NCI-H187 treated with DMSO at 0.1 percent for 48 hours (cell line): ENCODE measurements at regions not wholly inside any gene's neighbourhood (a gene's known extent, or its start where the extent isn't known, plus 50 kb on each side); places are given as distances from the start of the nearest gene placed in this dataset.
"Not testable (repeated sequence)": the region's sequence is repeated elsewhere in the genome, so short reads cannot be mapped to it uniquely, and the experiment has no call there.

Experiments
- DNase-seq: peaks from one replicate; lab custom pipeline; 2025; lab: John Stamatoyannopoulos, UW

DNA sequence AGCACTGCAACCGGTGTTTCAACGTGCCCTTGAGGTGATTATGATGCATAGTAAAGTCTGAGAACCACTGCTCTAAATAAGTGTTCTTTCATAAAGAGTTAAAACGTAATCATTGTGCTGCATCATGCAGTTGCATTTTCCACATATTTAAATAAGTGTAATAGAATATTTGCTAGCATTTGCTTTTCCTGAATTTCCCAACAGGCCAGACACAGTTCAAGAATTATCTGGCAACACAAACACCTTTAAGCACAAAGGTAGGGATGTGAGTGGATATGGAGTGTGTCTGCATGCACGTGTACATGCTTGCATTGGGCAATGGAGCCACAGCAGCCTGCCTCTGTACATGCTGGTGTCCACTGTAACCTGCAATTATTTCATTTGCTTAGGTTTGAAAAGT is 193.6 kb upstream of the PIK3R1 start:
- no peak for DNase-seq

DNA sequence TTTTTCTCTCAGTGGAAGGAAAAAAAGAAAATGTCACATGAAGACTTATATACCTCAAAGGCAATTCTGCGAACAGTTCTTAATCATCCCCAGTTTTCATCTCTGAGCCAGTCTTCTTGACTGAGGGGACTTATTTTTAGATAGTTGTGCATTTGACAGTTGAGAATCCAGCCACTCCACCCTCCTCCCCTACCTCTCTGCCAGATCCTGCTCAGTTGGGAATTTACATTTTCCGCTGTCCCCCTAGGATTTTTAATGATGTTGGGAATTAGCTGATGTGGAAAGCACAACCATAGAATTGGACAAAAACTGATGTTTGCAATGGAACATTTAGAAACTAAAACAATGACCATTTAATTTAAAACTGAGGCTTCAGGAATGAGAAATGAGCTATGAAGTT is 194.3 kb upstream of the PIK3R1 start:
- no peak for DNase-seq

DNA sequence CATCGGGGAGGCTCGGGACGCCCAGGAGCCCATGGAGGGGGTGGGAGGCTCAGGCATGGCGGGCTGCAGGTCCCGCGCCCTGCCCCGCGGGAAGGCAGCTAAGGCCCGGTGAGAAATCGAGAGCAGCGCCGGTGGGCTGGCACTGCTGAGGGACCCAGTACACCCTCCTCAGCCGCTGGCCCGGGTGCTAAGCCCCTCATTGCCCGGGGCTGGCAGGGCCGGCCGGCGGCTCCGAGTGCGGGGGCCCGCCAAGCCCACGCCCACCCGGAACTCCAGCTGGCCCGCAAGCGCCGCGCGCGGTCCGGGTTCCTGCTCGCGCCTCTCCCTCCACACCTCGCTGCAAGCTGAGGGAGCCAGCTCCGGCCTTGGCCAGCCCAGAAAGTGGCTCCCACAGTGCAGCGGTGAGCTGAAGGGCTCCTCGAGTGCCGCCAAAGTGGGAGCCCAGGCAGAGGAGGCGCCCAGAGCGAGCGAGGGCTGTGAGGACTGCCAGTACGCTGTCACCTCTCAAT is 195.0 kb upstream of the PIK3R1 start:
- not testable (repeated sequence) for DNase-seq

DNA sequence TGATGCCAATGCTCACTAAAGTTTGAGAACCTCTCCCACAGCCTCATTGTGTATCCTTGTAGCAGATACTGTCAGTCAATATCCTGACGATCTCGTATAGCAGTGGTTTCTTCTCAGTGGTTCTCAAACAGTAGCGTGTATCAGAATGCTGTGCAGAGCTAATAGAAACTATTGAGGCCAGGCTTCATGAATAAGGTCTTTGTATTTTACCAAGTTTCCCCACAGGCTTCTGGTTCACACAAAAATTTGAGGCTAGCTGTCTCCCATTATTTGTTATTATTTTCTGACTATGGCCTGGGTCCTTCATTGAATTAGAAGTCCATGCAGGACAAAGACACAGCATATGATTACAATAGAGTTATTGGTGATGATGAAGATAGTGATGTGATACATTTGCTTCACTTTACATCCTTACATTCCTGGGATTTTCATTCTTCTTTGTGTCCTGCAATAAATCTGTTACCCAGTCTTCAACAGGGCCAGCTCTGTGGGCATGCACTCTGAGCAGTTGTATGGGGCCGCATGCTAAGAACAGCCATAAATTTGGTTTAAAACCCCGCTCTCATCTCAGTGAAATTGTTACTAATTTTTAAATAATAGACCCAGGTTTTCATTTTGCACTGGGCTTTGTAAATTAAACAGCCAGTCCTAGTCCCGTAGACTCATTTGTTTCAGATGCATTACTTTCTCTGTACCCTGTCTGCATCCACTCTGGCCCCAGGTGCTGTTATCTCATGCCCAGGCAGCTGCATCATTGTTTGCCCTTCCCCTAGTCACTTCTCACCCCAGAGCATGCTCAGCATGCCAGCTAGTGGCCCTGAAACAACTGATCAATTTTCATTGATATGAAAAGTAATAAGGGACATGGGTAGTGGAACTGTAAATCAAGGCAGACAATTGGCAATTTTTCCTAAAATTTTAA is 199.9 kb upstream of the PIK3R1 start:
- no peak for DNase-seq

DNA sequence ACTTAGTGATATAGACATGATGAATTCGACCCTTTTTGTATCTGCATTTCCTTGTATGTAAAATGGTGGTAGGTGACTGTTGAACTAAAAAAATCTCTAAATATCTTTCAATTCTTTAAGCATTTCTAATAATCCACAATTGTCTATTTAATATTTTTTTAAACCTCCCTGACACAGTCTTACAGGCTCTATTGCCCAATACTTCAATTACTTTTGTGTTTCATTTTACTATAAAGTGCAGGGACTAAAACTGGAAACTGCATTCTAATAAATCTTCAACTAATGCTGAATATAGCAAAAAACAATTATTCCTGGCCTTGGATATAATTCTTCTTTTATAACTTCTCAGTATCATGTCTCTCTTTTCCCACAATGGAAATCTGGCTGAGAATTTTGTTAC is 202.7 kb upstream of the PIK3R1 start:
- no peak for DNase-seq

DNA sequence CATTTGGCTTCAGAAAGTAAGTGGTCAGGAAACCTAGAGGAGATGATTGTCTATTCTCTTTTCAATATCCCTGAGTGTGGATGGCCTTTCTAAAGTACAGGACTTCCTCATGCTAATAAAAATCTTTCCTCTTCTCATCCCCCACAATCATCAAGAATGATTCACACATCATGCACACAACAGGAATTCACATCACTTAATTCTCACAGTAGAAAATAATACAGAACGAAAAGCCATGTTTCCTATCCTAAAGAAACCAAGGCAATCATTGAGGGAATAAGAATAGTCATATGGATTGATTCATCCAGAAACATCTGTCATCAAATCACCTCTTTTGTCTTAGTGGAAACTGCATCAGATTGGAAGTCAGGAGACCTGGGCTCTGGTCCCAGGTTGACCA is 203.1 kb upstream of the PIK3R1 start:
- no peak for DNase-seq

DNA sequence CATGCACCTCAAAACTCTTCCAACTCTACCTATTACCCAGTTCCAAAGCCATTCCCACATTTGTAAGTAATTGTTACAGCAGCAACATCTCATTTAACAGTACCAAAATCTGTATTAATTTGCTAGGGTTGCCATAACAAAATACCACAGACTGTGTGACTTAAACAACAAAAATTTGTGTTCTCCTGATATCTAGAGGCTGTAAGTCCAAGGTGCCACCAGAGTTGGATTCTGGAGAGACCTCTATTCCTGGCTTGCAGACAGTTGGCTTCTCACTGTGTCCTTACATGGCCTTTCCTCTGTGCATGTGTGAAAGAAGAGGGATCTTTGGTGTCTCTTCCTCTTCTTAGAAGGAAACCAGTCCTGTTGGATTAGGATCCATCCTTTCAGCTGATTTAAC is 203.8 kb upstream of the PIK3R1 start:
- no peak for DNase-seq

DNA sequence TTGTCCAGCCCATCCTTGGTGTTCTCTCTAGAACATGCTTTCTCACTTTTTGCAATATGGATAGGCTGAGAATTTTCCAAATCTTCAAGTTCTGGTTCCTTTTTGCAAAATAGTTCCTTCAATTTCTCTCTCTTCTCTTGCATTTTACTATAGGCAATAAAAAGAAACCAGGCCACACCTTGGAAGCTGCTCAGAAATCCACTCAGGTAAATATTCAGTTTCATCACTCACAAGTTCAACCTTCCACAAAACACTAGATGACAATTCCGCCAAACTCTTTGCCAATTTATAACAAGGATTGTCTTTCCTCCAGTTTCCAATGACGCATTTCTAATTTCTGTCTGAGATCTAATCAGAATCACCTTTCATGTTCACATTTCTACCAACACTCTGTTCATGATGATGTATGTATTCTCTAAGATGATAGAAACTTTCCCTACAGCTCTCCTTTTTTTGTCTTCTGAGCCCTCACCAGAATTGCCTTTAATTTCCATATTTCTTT is 204.2 kb upstream of the PIK3R1 start:
- no peak for DNase-seq

DNA sequence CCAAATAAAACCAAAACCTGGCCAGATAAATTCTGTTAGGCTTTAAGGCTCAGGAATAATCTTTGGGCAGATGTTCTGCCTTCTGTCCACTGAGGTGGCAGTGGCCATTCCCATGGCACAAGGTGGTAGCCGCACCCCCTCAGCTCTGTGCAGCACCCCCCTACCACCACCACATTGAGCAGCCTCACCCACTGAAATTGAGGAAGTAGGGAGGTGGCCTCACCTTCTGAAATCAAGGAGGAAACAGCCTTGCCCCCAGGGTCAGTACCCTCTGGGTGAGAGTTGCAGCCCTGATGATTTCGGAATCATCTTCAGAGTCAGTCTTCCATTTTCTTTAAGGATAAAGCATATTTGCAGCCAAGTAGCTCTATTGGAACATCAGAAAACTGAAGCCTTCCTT is 204.8 kb upstream of the PIK3R1 start:
- DNase-seq, result no peak

DNA sequence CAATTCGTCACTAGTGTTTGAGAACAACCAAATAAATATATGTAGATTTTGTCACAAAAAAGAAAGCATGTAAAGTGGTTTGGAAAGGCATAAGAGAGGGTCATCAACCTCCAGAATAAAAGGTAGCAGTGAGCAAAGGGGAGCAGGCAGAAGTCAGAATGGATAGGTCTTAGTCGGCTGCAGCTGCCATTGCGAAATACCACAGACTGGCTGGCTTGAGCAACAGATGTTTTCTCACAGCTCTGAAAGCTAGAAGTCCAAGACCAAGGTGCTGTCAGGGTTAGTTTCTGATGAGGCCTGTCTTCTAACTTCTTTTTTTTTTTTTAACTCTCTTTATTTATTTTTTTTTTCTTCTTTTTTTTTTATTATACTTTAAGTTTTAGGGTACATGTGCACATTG is 208.1 kb upstream of the PIK3R1 start:
- DNase-seq, result no peak

DNA sequence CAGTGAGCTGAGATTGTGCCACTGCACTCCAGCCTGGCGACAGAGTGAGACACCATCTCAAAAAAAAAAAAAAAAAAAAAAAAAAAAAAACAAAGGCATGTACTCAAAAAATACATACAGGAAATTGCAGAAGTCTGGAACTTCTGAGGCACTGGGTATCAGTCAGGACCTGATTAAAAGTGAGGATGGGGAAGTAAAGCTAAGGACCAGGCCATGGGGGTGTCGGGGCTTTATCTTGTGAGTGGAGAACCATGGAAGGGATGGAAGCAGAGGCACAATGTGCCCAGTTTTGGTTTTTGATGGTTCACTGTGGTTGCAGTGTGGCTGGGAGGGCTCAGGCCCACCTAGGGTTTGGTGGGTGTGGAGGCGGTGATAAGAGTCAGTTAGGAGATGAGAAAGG is 212.7 kb upstream of the PIK3R1 start:
- no peak for DNase-seq

DNA sequence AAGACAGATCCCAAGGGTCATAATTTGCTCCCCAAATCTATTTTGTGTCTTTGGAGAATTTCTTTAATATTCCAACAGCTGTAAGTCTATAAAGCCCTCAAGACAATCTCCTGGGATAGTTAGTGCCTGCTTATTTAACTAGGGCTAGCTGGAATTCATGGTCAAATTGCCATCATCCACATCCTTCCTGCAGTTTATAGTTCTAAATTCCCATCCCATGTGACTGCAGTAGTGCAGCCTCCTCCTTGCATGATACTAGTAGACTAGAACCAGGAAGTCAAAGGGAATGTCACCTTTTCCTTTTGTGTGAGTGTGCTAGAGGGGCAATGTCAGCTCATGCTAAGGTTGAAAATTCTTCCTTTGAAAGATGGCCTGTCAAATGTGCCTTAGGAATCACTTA is 214.8 kb upstream of the PIK3R1 start:
- no peak for DNase-seq

DNA sequence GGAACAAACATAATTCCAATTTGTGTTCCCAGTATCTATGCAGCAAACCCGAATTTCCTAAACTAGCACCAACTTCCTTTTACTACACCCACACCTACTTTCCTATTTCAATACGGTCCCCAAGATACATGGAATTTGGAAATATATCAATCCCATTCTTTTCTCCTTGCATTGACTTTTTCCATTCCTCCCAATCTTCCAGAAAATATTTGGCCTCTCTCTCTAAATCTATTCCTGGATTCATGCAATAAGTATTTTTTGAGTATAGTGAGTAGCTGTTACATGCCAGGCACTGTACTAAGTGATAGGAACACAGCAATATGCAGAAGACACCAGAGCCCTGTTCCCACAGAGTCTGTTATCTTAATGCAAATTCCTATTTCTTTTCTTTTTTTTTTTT is 216.2 kb upstream of the PIK3R1 start:
- no peak for DNase-seq

DNA sequence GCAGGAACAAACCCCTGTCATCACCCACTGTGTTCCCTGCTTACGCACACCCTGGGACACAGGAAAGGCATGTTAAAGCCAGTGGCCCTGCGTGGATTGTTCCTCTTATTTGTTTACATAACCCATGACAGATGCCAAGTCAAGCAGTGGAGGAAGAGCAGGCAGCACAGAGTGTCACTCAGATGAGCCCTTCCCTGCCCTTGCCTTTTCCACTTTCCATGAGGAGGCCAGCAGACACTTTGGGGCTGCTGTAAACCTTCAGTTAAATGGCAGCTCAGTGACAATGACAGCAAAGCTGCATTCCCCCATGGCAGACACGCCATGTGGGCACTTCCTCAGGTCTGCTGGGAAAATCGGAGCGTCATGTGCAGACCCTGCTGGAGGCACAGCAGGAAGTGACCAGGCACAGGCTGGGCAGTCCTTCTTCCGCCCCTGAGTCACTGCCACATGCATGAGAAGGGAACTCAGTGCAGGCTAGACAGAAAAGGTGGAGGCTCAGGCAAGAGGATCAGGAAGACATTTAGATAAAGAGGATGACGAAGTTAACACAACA is 216.8 kb upstream of the PIK3R1 start:
- no peak for DNase-seq

DNA sequence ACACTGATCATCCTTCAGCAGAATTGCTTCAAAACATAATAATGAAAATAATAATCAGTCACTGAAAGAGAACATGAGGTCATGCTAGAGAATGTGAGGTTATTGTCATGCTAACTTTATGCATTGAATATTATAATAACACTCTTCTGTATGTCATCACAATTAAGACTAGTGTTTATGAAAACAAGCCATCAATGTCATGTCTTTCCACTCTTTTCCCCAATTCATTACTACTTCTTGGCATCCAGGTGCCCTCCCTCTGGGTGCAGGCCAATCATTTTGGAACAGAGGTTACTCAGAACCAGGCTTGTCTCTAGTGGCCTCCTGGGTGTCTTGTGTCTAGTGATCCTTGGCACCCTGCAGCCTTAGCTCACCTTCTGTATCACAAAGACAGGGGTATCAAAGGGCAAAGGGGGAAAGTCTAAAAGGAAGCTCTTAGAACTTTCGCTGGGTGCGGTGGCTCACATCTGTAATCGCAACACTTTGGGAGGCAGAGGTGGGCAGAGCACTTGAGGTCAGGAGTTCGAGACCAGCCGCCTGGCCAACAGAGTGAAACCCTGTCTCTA is 217.6 kb upstream of the PIK3R1 start:
- DNase-seq, result no peak

DNA sequence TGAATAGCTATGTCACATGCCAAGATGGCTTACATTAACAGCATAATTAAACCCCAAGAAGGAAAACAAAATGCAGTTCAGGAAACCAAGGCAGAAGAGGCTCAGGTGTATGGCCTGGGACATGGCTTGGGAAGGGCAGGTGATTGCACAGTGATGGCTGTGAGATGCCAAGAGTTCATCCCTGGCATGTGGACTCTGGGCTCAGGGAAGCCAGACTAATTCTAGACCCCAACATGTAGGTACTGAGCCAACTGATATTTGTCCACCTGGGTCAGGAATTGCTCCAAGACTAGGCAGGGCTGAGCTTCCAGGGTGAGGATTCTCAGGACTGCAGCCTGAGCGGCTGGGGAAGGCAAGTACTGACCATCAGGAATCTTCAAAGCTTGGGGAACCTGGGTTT is 218.4 kb upstream of the PIK3R1 start:
- no peak for DNase-seq

DNA sequence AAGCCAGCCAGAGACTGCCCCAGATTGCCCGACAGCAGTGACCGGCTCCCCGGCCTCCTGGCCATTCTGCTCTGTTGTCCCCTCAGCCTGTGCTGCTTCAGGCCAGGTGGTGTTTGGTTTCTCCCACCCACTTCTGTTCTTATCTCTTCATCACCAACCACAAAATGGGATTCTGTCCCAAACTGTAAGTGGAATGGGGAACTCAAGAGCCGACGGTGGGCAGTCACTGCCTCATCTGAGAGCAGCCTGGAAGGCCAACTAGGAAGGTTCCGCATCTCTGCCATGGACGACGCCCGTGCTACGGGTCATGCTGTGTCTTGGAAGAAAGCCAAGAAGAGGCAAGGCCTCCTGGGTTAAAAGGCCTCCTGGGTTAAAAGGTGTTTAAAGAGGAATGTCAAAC is 219.0 kb upstream of the PIK3R1 start:
- DNase-seq, result no peak

DNA sequence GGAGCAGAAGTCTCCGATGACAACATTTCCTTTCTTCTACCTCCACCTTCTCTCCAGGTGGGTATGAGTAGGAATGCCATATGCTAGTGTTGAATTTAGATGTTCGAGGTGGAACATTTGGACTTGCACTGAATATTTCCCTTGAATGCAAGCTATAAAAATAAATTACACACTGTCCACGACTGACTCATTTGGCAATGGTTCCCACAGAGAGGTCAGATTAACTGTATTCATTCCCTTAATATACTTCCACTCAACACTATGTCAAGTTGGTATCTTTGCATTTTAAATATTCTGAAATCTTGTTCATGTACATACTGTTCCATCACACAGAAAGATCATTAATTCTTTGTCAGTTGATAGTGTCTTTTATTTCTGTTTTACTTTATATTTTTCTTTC is 222.6 kb upstream of the PIK3R1 start:
- DNase-seq, result no peak

DNA sequence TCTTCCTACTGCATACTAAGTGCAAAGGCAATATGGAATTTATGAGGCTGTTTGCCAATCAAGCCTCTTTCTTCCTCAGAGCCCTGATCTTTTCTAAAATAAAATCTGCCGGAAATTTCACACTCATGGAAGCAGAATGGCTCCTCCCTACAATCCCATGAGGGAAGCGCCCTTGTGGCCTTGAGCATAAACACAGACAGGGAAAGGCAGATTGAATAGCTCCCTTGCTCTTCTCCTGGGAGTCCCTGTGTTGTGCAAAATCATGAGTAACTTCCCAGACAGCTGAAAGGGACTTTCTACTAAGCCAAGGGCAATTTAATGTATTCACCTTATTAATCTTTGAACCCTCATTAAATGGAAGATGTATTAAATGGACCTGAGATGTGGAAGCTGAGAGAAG is 226.1 kb upstream of the PIK3R1 start:
- DNase-seq, result no peak

DNA sequence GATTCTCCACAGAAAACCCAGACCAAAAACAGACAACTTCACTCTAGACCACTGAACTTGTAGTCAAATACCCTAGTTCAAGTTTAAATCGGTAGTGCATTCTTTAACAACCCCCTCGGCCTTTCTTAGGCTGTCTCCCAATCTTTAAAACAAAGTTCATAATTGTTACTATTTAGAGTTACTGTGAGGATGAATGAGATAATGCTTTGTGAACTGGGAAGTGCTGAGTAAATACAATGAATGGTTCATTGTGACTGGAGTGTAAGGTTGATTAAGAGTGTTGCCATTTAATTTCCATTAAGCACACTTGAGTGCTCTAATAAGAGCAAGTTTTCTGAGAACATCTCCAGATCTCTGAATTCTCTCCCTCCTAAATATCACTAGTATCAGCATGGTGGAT is 228.8 kb upstream of the PIK3R1 start:
- no peak for DNase-seq

DNA sequence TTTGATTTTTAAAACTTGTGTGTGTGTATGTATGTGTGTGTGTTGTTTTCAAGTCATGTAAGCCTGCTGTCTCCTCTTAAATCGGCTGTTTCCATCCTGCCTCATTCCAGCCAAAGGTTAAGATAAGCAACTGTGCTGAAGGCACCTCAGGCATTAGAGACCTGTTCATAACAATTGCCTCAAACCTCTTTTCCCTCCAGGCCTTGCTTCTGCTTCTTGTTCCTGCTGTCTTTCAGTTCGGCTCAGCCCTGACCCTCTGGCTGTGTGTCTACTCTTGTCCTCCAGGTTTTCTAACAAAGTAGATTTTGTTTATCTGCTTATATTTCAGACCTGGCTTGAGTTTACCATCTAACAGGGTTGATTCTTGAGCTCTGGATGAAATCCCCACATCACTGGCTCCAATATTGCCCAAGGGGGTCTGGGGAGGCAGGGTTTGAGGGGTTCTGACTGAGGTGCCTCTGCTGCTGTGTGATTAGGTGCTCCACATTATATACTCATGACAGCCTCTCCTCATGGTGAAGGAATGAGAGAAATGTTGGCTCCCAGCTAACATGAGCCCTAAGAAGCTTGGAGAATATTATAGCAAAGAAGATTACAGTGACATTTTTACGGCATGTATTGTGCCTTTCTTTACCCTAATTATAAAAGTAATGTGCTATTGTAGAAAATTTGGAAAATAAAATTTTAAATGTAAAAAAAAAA is 229.7 kb upstream of the PIK3R1 start:
- DNase-seq, result no peak

DNA sequence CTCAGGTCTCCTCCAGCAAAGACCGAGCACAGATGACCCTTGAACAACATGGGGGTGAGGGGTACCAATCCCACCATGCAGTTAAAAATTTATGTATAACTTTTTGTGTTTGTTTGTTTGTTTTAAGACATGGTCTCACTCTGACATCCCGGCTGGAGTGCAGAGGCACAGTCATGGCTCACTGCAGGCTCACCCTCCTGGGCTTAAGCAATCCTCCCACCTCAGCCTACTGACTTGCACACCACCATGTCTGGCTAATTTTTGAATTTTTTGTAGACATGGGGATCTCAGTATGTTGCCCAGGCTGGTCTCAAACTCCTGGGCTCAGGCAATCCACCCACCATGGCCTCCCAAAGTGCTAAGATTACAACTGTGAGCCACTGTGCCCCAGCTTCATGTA is 231.0 kb upstream of the PIK3R1 start:
- no peak for DNase-seq
